Cardiac septum (tissue), 1 donor: ENCODE measurements at regions not wholly inside any gene's neighbourhood (a gene's known extent, or its start where the extent isn't known, plus 50 kb on each side); places are given as distances from the start of the nearest gene placed in this dataset.
"Not testable (repeated sequence)": the region's sequence is repeated elsewhere in the genome, so short reads cannot be mapped to it uniquely, and the experiment has no call there.

Source experiments
- DNase-seq: peaks from one replicate; pipeline ENCODE4 v3.0.0-alpha.2; 2020; ENCODE audit warnings: low spot score
- intact Hi-C: fragments of 100-400 bp; cut with DNase I; formaldehyde crosslinking; loops from one replicate; pipeline ENCODE4 v1.14.0; 2022
- donor health status: DM: no; HTN: no; CAD: no.

GRCh38 chr20:54745780-54746179 lies 270.4 kb downstream of the DOK5 start:
- DNase-seq = no peak
- intact Hi-C loops = no loop called here

DNA sequence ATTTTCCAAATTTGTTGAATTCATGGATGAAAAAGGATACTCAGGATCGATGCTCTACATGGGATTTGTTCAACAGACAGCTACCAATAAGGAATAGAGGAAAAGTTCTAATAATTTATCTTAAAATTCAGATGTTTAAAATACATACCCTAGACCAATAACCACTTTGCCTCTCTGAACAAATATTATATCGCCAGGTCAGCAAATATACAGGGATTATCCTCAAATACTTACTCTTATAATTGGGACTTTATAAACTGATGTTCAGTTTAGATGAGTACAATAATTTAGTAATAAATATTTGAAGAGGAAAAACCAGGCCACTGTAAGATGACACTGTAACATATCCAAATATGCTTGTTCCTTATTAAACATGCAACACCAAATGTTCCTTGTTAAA lies 268.7 kb downstream of the DOK5 start:
- no peak for DNase-seq
- intact Hi-C loops = no loop called here

DNA sequence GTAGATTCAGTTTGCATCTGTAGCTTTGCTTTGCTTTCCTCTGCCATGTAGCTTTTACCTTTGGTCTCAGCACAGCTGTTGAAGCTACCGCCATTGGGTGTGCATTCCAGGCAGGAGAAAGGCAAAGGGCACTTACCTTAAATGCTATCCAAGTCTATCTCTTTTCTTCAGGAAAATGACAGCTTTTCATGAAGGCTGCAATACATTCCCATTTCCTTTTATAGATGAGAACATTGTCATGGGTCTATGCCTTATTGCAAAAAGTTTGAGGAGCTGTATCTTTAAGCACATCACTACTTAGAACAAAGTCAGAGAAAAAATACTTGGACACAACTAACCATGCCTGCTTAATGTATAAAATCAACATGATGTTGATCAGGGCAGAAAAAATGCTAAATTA lies 266.8 kb downstream of the DOK5 start:
- intact Hi-C loops = no loop called here
- DNase-seq = no peak

DNA sequence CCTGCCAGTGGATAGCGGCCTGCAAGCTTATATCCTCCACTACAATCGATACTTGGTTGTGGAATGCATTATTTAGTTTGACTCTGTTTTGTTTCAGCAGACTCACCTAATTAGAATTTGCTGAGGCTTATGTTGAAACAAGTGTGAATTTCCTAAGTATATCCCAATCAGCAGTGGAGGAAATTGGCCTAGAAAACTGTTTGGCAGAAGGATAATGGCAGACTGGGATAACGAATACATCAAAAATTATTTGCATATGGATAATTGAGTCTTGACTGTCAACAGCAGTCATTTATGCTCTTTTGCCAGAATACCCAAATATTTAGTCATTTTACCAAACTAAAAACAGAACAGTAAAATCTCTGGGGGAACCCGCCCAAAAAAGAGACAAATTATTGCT lies 261.0 kb downstream of the DOK5 start:
- no peak for DNase-seq
- intact Hi-C loops = no loop called here

DNA sequence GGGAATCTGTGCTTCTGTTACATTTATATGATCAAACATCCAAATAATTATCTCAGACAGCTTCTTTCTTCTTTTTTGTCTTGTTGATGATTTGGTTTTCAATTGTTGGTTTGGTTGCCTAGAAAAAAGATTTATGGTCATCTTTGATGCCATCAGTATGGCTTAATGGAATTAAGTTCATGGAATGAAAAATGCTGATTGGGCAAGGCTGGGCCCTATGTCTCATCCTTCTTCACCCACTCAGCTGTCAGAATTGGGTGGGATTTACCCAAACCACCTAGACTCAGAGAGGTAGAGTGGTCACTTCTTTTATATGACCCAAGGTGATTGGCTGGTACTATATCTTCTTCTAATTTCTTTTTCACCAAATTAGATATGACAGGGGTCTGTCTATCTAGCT lies 258.3 kb downstream of the DOK5 start:
- DNase-seq = no peak
- intact Hi-C loops = no loop called here

GRCh38 chr20:54727490-54727889 lies 252.1 kb downstream of the DOK5 start:
- intact Hi-C loops = no loop called here
- DNase-seq = no peak

DNA sequence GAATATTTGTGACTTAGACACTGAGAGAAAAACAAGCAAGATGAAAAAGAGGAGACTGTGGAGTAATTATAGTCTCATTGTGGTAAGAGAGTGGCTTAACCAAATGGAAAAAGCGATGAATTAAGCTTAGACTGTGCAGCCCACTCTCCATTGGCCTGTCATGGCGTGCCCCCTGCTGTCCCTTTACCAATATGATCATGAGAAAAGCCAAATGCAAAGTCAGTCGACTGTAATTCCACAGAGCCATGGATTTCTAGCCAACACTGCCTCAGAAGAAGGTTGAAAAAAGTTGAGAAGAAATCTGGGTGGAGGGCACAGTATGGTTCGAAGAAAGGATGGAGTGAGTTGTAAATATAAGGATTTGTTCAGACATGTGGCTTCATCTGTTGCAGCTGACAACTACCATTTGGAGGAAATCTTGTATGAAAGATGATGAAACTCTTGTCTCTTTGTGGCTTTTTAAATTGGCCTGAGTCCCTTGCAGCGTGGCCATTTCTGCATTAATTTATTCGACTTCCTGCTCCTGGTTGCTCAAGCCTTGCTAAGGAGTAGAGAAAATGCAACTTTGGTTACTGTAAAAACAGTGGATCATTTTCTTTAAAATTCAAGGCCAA lies 251.4 kb downstream of the DOK5 start:
- no peak for DNase-seq
- intact Hi-C loops = no loop called here

DNA sequence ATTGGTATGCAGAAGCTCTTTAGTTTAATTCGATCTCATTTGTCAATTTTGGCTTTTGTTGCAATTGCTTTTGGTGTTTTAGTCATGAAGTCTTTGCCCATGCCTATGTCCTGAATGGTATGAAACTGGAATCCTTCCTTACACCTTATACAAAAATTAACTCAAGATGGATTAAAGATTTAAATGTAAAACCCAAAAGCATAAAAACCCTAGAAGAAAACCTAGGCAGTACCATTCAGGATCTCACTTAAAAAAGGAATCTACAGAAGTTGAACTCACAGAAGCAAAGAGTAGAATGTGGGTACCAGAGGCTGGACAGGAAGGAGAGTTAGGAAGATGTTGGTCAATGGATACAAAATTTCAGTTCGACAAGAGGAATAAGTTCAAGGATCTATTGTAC lies 249.9 kb downstream of the DOK5 start:
- DNase-seq, intact Hi-C loops: not testable (repeated sequence)

- intact Hi-C loops = no loop called here
These were observed 248.3 kb downstream of the DOK5 start for GRCh38 chr20:54723723-54724122.

DNA sequence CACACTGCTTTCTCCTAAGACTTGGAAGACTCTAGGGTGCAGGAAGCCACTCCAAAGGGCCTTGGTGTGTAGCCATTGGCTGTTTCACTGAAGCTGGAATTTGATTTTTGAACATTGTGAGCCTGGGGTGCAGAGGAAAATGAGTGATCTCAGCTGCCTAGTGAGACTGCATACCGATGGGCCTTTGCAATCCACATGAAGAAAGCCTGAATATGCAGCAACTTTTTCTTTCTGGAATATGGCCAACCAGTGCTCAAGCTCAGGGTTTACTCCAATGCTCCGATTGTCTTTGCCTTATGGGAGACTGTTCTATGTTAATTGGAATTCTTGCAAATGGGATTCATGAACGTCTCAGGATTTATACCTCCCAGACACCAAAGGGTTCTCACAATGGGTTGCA lies 242.6 kb downstream of the DOK5 start:
- no peak for DNase-seq
- intact Hi-C loops = no loop called here

More at GRCh38 chr20:54723723-54724122, 248.3 kb downstream of the DOK5 start:
- no peak for DNase-seq

GRCh38 chr20:54716790-54717189 lies 241.4 kb downstream of the DOK5 start:
- intact Hi-C loops = no loop called here

GRCh38 chr20:54716174-54716747 lies 240.9 kb downstream of the DOK5 start:
- intact Hi-C loops = no loop called here
- no peak for DNase-seq

More at GRCh38 chr20:54716790-54717189, 241.4 kb downstream of the DOK5 start:
- no peak for DNase-seq

DNA sequence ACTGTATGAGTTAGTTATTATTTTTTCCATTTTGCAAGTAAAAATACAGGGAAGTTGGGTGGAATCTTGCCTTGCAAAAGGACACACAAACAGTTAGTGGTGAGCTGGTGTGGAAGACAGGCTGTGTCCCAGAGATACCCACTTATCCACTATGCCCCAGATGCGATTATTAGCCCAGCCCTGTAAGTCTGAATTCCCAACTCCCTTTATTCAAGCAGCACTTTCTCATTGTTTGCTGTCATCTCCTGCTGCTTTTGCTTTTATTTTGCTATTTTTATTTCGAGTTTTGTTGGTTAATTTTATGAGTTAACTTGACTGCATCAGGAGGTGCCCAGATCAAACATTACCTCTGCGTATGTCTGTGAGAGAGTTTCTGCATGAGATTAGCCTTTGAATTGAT lies 239.4 kb downstream of the DOK5 start:
- intact Hi-C loops = no loop called here
- DNase-seq = no peak

DNA sequence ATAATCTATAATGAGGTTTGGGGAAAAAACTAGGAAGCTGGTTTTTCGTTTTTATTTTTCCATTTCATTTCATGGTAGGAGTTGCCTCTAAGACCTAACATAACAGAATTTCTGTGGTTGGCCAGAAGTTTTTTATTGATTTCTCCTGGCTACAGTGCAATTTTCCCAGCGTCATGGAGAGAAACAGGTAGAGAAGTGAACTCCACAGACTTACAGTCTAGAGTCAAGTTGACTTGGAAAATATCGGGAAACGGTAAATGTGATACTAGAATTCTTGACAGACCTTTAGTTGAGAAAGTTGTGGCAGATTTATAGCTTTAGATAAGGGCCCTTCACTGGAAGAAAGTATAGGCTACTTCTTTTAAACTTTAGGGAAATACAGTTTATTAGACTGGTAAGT lies 238.3 kb downstream of the DOK5 start:
- intact Hi-C loops = no loop called here
- no peak for DNase-seq

GRCh38 chr20:54711071-54711470 lies 235.7 kb downstream of the DOK5 start:
- intact Hi-C loops = no loop called here
- DNase-seq = no peak

DNA sequence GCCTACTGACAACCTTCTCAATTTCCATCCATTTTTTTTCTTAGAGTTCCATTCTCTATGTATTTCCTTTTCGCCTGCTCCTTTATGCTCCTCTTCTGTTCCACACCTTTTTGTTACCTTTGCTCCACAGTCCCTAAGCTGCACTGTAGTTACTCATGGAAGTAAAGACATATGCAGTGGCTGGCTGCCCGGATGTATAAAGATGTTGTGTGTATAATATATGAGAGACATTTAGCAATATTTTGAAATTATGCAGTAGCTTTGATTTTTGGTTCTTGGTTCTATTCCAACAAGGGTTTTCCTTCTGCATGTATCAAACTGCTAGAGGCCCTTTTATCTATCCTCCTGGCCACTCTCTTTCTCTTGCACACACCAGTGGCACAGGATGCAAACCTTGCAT lies 234.9 kb downstream of the DOK5 start:
- intact Hi-C loops = no loop called here
- no peak for DNase-seq

DNA sequence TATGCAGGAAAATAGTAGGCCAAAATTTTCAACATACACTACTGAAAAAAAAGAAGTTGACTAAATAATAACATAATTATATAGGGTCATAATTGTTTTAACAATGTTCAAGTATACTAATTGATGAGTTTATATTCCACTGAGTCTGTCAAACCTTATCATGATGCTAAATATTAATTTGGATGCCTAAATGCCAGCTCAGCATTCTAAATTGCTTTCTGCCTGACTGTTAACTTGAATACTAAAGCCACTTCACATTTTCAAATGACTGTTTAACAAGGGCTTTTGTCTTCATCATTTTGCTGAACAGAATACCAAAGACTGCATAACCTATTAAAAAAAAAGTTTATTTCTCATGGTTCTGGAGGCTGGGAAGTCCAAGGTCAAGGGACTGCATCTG lies 232.8 kb downstream of the DOK5 start:
- no peak for DNase-seq
- intact Hi-C loops = no loop called here

- intact Hi-C loops = no loop called here
- no peak for DNase-seq
These were observed 232.4 kb downstream of the DOK5 start for GRCh38 chr20:54707801-54708200.

GRCh38 chr20:54706581-54706980 lies 231.2 kb downstream of the DOK5 start:
- DNase-seq = no peak
- intact Hi-C loops = no loop called here

- intact Hi-C loops = no loop called here
- no peak for DNase-seq
These were observed 228.7 kb downstream of the DOK5 start for GRCh38 chr20:54704032-54704635.
